CD8-positive, alpha-beta memory T cell (primary cell): ENCODE measurements at regions not wholly inside any gene's neighbourhood (a gene's known extent, or its start where the extent isn't known, plus 50 kb on each side); places are given as distances from the start of the nearest gene placed in this dataset.

Experiments
- CTCF ChIA-PET: fragments of 350-600 bp; sonication (Branson Sonifier 250); formaldehyde crosslinking; loops from one replicate; lab custom pipeline; 2021; ENCODE audit warnings: antibody characterized with exemption; lab: Charles Lee
- POLR2A ChIA-PET: fragments of 350-600 bp; sonication (Branson Sonifier 250); formaldehyde crosslinking; loops from one replicate; lab custom pipeline; 2021; ENCODE audit warnings: antibody characterized with exemption; lab: Charles Lee
- DNase-seq, 5 donors: peaks; one replicate each; pipeline versions ENCODE4 v3.0.0 to v3.0.0-alpha.2; 2020 to 2022; ENCODE audit warnings: mixed read lengths in 1 of 5
- H3K27ac ChIP-seq: one replicate; pipeline ENCODE4 v1.7.0; 2013; ENCODE audit warnings: low read depth, mild to moderate bottlenecking, low read length, moderate library complexity
- H3K27me3 ChIP-seq: 2 replicates; pipeline ENCODE4 v1.7.0; 2013; ENCODE audit warnings: low read length, mild to moderate bottlenecking; ENCODE audit not compliant: insufficient read depth, poor library complexity, severe bottlenecking
- H3K36me3 ChIP-seq: 2 replicates; pipeline ENCODE4 v1.7.0; 2013; ENCODE audit warnings: mild to moderate bottlenecking, low read length, moderate library complexity; ENCODE audit not compliant: insufficient read depth
- H3K4me1 ChIP-seq: 2 replicates; pipeline ENCODE4 v1.7.0; 2013; ENCODE audit warnings: mild to moderate bottlenecking, low read length, moderate library complexity; ENCODE audit not compliant: insufficient read depth
- H3K4me3 ChIP-seq: 2 replicates; pipeline ENCODE4 v1.7.0; 2013; ENCODE audit warnings: mild to moderate bottlenecking, low read length
- H3K9me3 ChIP-seq: 2 replicates; pipeline ENCODE4 v1.7.0; 2013; ENCODE audit warnings: mild to moderate bottlenecking, low read length
- H3K27ac Mint-ChIP-seq, 8 donors: one replicate each; pipeline ENCODE4 v1.8.0; 2020 to 2021; ENCODE audit warnings: mixed read lengths in 8 of 8, mild to moderate bottlenecking in 6 of 8, inconsistent platforms in 3 of 8, moderate library complexity in 3 of 8
- H3K27me3 Mint-ChIP-seq, 2 donors: one replicate each; pipeline ENCODE4 v1.8.0; 2020 to 2021; ENCODE audit warnings: mixed read lengths in 2 of 2, mild to moderate bottlenecking in 1 of 2, moderate library complexity in 1 of 2
- H3K36me3 Mint-ChIP-seq, 3 donors: one replicate each; pipeline ENCODE4 v1.8.0; 2020 to 2021; ENCODE audit warnings: mixed read lengths in 3 of 3, inconsistent platforms in 1 of 3, mild to moderate bottlenecking in 1 of 3
- H3K4me1 Mint-ChIP-seq, 3 donors: one replicate each; pipeline ENCODE4 v1.8.0; 2020 to 2021; ENCODE audit warnings: mixed read lengths in 3 of 3, inconsistent platforms in 1 of 3, mild to moderate bottlenecking in 1 of 3
- H3K4me3 Mint-ChIP-seq, 7 donors: one replicate each; pipeline ENCODE4 v1.8.0; 2020 to 2021; ENCODE audit warnings: mixed read lengths in 7 of 7, mild to moderate bottlenecking in 6 of 7, moderate library complexity in 4 of 7, inconsistent platforms in 2 of 7
- H3K9me3 Mint-ChIP-seq, 5 donors: one replicate each; pipeline ENCODE4 v1.8.0; 2020 to 2022; ENCODE audit warnings: mixed read lengths in 5 of 5, mild to moderate bottlenecking in 3 of 5, moderate library complexity in 2 of 5, inconsistent platforms in 1 of 5

GRCh38 chr3:59444294-59444671 lies 394.5 kb upstream of the CFAP20DC start:
- Mint-ChIP-seq H3K4me1 (peaks cover 50 to 64% (median 59%) of the 10 kb centered on the region in 3 donors), H3K27me3 (no peaks in the 10 kb centered on the region), H3K27ac (peak overlapping the region; percentile 61 to 97 (median 90)), H3K36me3 (peaks cover 0 to 5% (median 0%) of the 10 kb centered on the region in 3 donors), H3K4me3 (peak overlapping the region; percentile 1 to 82 (median 72)), H3K9me3 (no peaks in the 10 kb centered on the region)
- Histone ChIP-seq H3K4me3 (peak overlapping the region; percentile 32), H3K27ac (peak overlapping the region; percentile 51), H3K36me3 (no peaks in the 10 kb centered on the region), H3K4me1 (peaks cover 38% of the 10 kb centered on the region), H3K9me3 (no peaks in the 10 kb centered on the region), H3K27me3 (no peaks in the 10 kb centered on the region)
- peak in 3 of 5 donors; percentile 22 to 50 (median 22) for DNase-seq
- ChIA-PET CTCF (interaction anchor here (2.4 kb wide), 1 partner anchor 19 kb away, joined by 8 read pairs; no protein-coding TSS in a partner anchor), POLR2A (interaction anchor here (1.1 kb wide), 1 partner anchor 20 kb away, joined by 3 read pairs; no protein-coding TSS in a partner anchor)

- Mint-ChIP-seq H3K36me3 (peaks cover 0 to 5% (median 0%) of the 10 kb centered on the region in 3 donors), H3K27me3 (no peaks in the 10 kb centered on the region), H3K4me1 (peaks cover 44 to 58% (median 54%) of the 10 kb centered on the region in 3 donors), H3K4me3 (peak overlapping the region; percentile 1 to 82 (median 72)), H3K9me3 (no peaks in the 10 kb centered on the region), H3K27ac (peak overlapping the region; percentile 61 to 97 (median 90))
- POLR2A ChIA-PET: interaction anchor here (0.5 to 1.1 kb wide), 2 partner anchors 19 to 1250 kb away, joined by 3 to 4 read pairs; no protein-coding TSS in a partner anchor
- DNase-seq: no peak
- Histone ChIP-seq H3K27ac (peak overlapping the region; percentile 51), H3K4me3 (peak overlapping the region; percentile 32), H3K27me3 (no peaks in the 10 kb centered on the region), H3K9me3 (no peaks in the 10 kb centered on the region), H3K4me1 (peaks cover 33% of the 10 kb centered on the region), H3K36me3 (no peaks in the 10 kb centered on the region)
- CTCF ChIA-PET: interaction anchor here (2.4 kb wide), 1 partner anchor 19 kb away, joined by 8 read pairs; no protein-coding TSS in a partner anchor
These were observed 393.9 kb upstream of the CFAP20DC start for GRCh38 chr3:59443618-59444293.

- H3K27me3 Mint-ChIP-seq: no peaks in the 10 kb centered on the region
- POLR2A ChIA-PET: no interaction called here
- no peaks in the 10 kb centered on the region for H3K36me3 ChIP-seq
- H3K27ac Mint-ChIP-seq: no peak overlapping the region
- peaks cover 31 to 43% (median 38%) of the 10 kb centered on the region in 3 donors for H3K4me1 Mint-ChIP-seq
- no peaks in the 10 kb centered on the region for H3K27me3 ChIP-seq
- DNase-seq: no peak
- no peaks in the 10 kb centered on the region for H3K9me3 ChIP-seq
- H3K4me3 Mint-ChIP-seq: no peak overlapping the region
- CTCF ChIA-PET: no interaction called here
- no peak overlapping the region for H3K27ac ChIP-seq
- peaks cover 0 to 2% (median 0%) of the 10 kb centered on the region in 3 donors for H3K36me3 Mint-ChIP-seq
- H3K4me3 ChIP-seq: no peak overlapping the region
- peaks cover 27% of the 10 kb centered on the region for H3K4me1 ChIP-seq
- H3K9me3 Mint-ChIP-seq: no peaks in the 10 kb centered on the region
These were observed 392.2 kb upstream of the CFAP20DC start for GRCh38 chr3:59442046-59442445.

- H3K27ac ChIP-seq: no peak overlapping the region
- peaks cover 0 to 3% (median 0%) of the 10 kb centered on the region in 3 donors for H3K36me3 Mint-ChIP-seq
- H3K4me3 ChIP-seq: no peak overlapping the region
- peaks cover 21 to 27% (median 22%) of the 10 kb centered on the region in 3 donors for H3K4me1 Mint-ChIP-seq
- no peak for DNase-seq
- no peaks in the 10 kb centered on the region for H3K9me3 Mint-ChIP-seq
- H3K27ac Mint-ChIP-seq: peak overlapping the region in 2 of 8 donors; percentile 12 to 19
- H3K9me3 ChIP-seq: no peaks in the 10 kb centered on the region
- peaks cover 27% of the 10 kb centered on the region for H3K4me1 ChIP-seq
- no peaks in the 10 kb centered on the region for H3K36me3 ChIP-seq
- no peaks in the 10 kb centered on the region for H3K27me3 Mint-ChIP-seq
- CTCF ChIA-PET: interaction anchor here (1.4 kb wide), 1 partner anchor 16 kb away, joined by 3 read pairs; no protein-coding TSS in a partner anchor
- no peak overlapping the region for H3K4me3 Mint-ChIP-seq
- H3K27me3 ChIP-seq: no peaks in the 10 kb centered on the region
- POLR2A ChIA-PET: interaction anchor here (0.7 kb wide), 1 partner anchor 396 kb away, joined by 4 read pairs; no protein-coding TSS in a partner anchor
These were observed 390.6 kb upstream of the CFAP20DC start for GRCh38 chr3:59440285-59441028.

- Mint-ChIP-seq H3K4me3 (no peak overlapping the region), H3K9me3 (peaks cover 0 to 7% (median 4%) of the 10 kb centered on the region in 5 donors), H3K27ac (no peak overlapping the region), H3K27me3 (no peaks in the 10 kb centered on the region), H3K36me3 (peaks cover 0 to 5% (median 3%) of the 10 kb centered on the region in 3 donors), H3K4me1 (peaks cover 2 to 7% (median 3%) of the 10 kb centered on the region in 3 donors)
- Histone ChIP-seq H3K27ac (no peak overlapping the region), H3K4me1 (peaks cover 9% of the 10 kb centered on the region), H3K36me3 (no peaks in the 10 kb centered on the region), H3K27me3 (no peaks in the 10 kb centered on the region), H3K4me3 (no peak overlapping the region), H3K9me3 (no peaks in the 10 kb centered on the region)
- POLR2A ChIA-PET: no interaction called here
- CTCF ChIA-PET: no interaction called here
- DNase-seq: no peak
These were observed 388.7 kb upstream of the CFAP20DC start for GRCh38 chr3:59438492-59438891.

- H3K27ac ChIP-seq: no peak overlapping the region
- no peaks in the 10 kb centered on the region for H3K4me1 ChIP-seq
- H3K4me3 ChIP-seq: no peak overlapping the region
- Mint-ChIP-seq H3K27ac (peak overlapping the region in 1 of 8 donors; percentile 17), H3K4me3 (no peak overlapping the region), H3K27me3 (no peaks in the 10 kb centered on the region), H3K4me1 (peaks cover 0 to 2% (median 0%) of the 10 kb centered on the region in 3 donors), H3K36me3 (peaks cover 0 to 8% (median 1%) of the 10 kb centered on the region in 3 donors), H3K9me3 (peaks cover 0 to 7% (median 4%) of the 10 kb centered on the region in 5 donors)
- ChIA-PET CTCF (no interaction called here), POLR2A (no interaction called here)
- H3K9me3 ChIP-seq: no peaks in the 10 kb centered on the region
- no peaks in the 10 kb centered on the region for H3K36me3 ChIP-seq
- no peaks in the 10 kb centered on the region for H3K27me3 ChIP-seq
- peak in 1 of 5 donors; percentile 61 for DNase-seq
These were observed 386.5 kb upstream of the CFAP20DC start for GRCh38 chr3:59436164-59436958.

GRCh38 chr3:59433546-59433945 lies 383.7 kb upstream of the CFAP20DC start:
- Mint-ChIP-seq H3K27me3 (no peaks in the 10 kb centered on the region), H3K4me1 (peaks cover 3 to 4% (median 4%) of the 10 kb centered on the region in 3 donors), H3K9me3 (peaks cover 0 to 7% (median 4%) of the 10 kb centered on the region in 5 donors), H3K4me3 (no peak overlapping the region), H3K36me3 (peaks cover 0 to 8% (median 1%) of the 10 kb centered on the region in 3 donors), H3K27ac (no peak overlapping the region)
- H3K4me1 ChIP-seq: no peaks in the 10 kb centered on the region
- no peaks in the 10 kb centered on the region for H3K27me3 ChIP-seq
- ChIA-PET CTCF (interaction anchor here (0.8 kb wide), 1 partner anchor 33 kb away, joined by 3 read pairs; no protein-coding TSS in a partner anchor), POLR2A (no interaction called here)
- DNase-seq: no peak
- no peak overlapping the region for H3K4me3 ChIP-seq
- no peaks in the 10 kb centered on the region for H3K36me3 ChIP-seq
- no peaks in the 10 kb centered on the region for H3K9me3 ChIP-seq
- H3K27ac ChIP-seq: no peak overlapping the region
